Prostate gland (tissue), 2 donors: ENCODE measurements at regions not wholly inside any gene's neighbourhood (a gene's known extent, or its start where the extent isn't known, plus 50 kb on each side); places are given as distances from the start of the nearest gene placed in this dataset.
A peak's percentile ranks its signal among the peaks of the same experiment; 100 is the strongest.
"Not testable (repeated sequence)": the region's sequence is repeated elsewhere in the genome, so short reads cannot be mapped to it uniquely, and the experiment has no call there.

Source experiments
- DNase-seq: peaks from one replicate; pipeline ENCODE4 v3.0.0-alpha.2; 2019; ENCODE audit warnings: low spot score
- H3K27ac ChIP-seq, 2 donors: fragments of 200-600 bp; sonication (generic); 2 replicates each; pipeline ENCODE4 v1.5.1; 2017 to 2019
- H3K27me3 ChIP-seq: fragments of 200-600 bp; sonication (generic); replicated peaks from 2 replicates; pipeline ENCODE4 v1.5.1; 2019; ENCODE audit not compliant: insufficient read depth
- H3K36me3 ChIP-seq, 2 donors: fragments of 200-600 bp; sonication (generic); 1 replicate in 1 of 2; 2 replicates in 1 of 2; pipeline versions ENCODE4 v1.5.1 to v1.8.1; 2017 to 2019
- H3K4me1 ChIP-seq: fragments of 200-600 bp; sonication (generic); replicated peaks from 2 replicates; pipeline ENCODE4 v1.5.1; 2019
- H3K4me3 ChIP-seq, 2 donors: fragments of 200-600 bp; sonication (generic); 2 replicates each; pipeline ENCODE4 v1.5.1; 2017 to 2019
- H3K9me3 ChIP-seq: fragments of 200-600 bp; sonication (generic); 2 replicates; pipeline ENCODE4 v1.5.1; 2017
- POLR2A ChIP-seq: fragments of 450-650 bp; IDR thresholded peaks from one replicate; pipeline ENCODE4 v1.6.1; 2016; ENCODE audit warnings: antibody characterized with exemption, mild to moderate bottlenecking
- POLR2AphosphoS5 ChIP-seq: sonication (generic); formaldehyde crosslinking; IDR thresholded peaks from one replicate; pipeline ENCODE4 v1.6.1; 2017; ENCODE audit warnings: antibody characterized with exemption
- WGBS: methylation state at CpG from one replicate; pipeline ENCODE4 v1.1.5; 2018; 5-methylcytosine and 5-hydroxymethylcytosine counted together
- intact Hi-C: fragments of 100-400 bp; cut with DNase I; formaldehyde crosslinking; loops from one replicate; pipeline ENCODE4 v1.14.2; 2022
- TF ChIP-seq, protein P1 (sequence below), 4 experiments: fragments of 200-600 bp in 2 of 4; fragments of 450-650 bp in 2 of 4; sonication (generic) in 2 of 4; IDR thresholded peaks; 1 replicate in 3 of 4; 2 replicates in 1 of 4; pipeline ENCODE4 v1.5.1; 2016 to 2019; ENCODE audit warnings: antibody characterized with exemption in 4 of 4, mild to moderate bottlenecking in 2 of 4, moderate library complexity in 2 of 4

DNA sequence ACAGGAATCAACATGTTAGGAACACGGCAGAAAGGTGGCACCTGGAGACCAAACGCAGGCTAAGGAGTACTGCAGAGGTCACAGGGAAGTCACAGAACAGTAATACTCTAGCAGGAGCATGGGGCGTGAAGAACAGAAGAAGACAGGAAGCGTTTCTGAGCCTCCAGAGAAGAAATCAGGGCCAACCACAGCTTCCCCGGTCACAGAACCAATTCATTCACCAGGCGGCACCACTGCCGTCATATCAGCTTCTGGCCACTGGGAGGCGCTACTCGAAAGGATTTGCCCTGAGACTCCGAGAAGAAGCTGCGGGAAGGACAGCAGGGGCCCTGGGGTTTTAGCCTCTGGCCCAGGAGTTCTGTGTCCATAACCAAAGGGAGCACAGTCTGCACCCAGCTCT lies 78.0 kb upstream of the DRD5 start:
- Histone ChIP-seq H3K4me1 (no peaks in the 10 kb centered on the region), H3K27ac (no peak overlapping the region), H3K9me3 (no peaks in the 10 kb centered on the region), H3K27me3 (no peaks in the 10 kb centered on the region), H3K36me3 (no peaks in the 10 kb centered on the region), H3K4me3 (no peak overlapping the region)
- TF ChIP-seq POLR2A = no peak
- TF ChIP-seq POLR2AphosphoS5 = no peak
- TF ChIP-seq, protein P1, sequence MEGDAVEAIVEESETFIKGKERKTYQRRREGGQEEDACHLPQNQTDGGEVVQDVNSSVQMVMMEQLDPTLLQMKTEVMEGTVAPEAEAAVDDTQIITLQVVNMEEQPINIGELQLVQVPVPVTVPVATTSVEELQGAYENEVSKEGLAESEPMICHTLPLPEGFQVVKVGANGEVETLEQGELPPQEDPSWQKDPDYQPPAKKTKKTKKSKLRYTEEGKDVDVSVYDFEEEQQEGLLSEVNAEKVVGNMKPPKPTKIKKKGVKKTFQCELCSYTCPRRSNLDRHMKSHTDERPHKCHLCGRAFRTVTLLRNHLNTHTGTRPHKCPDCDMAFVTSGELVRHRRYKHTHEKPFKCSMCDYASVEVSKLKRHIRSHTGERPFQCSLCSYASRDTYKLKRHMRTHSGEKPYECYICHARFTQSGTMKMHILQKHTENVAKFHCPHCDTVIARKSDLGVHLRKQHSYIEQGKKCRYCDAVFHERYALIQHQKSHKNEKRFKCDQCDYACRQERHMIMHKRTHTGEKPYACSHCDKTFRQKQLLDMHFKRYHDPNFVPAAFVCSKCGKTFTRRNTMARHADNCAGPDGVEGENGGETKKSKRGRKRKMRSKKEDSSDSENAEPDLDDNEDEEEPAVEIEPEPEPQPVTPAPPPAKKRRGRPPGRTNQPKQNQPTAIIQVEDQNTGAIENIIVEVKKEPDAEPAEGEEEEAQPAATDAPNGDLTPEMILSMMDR (IDR thresholded peaks at IDR 0.05) = peak in 3 of 4 experiments; percentile 26 to 53 (median 47)
- WGBS = 13% methylated on average over 11 of the region's 11 CpGs
- intact Hi-C loops = loop anchor here (10.0 kb wide), 1 partner anchor 311 kb away; no protein-coding TSS in a partner anchor
- DNase-seq = peak; percentile 15

DNA sequence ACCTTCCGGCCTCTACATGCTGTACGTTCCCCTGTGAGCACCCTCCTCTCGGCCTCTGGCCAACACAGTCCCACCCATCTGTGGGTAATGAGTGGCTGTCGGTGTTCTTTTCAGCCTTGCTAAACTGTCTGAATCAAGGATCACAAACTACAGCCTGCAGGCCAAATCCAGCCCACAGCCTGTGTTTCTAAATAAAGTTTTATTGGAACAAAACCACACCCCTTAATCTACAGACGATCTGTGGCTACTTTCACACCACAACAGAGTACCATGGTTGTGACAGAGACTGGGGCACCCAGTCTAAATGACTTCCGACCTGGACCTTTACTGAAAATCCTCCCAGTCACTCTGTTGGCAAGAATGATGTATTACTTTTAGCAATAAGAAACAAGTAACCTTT lies 77.3 kb upstream of the DRD5 start:
- WGBS = 89% methylated on average over 6 of the region's 6 CpGs
- intact Hi-C loops = loop anchor here (10.0 kb wide), 1 partner anchor 311 kb away; no protein-coding TSS in a partner anchor
- not testable (repeated sequence) for H3K9me3 ChIP-seq, DNase-seq, H3K4me1 ChIP-seq, H3K4me3 ChIP-seq, H3K27ac ChIP-seq, H3K36me3 ChIP-seq, H3K27me3 ChIP-seq

GRCh38 chr4:9704551-9705332 lies 76.7 kb upstream of the DRD5 start:
- 87% methylated on average over 13 of the region's 13 CpGs for WGBS
- no peaks in the 10 kb centered on the region for H3K9me3 ChIP-seq
- no peak for DNase-seq
- no peaks in the 10 kb centered on the region for H3K36me3 ChIP-seq
- no peaks in the 10 kb centered on the region for H3K4me1 ChIP-seq
- no peak overlapping the region for H3K4me3 ChIP-seq
- intact Hi-C loops = loop anchor here (10.0 kb wide), 1 partner anchor 310 kb away; no protein-coding TSS in a partner anchor
- H3K27ac ChIP-seq = no peak overlapping the region
- TF ChIP-seq, protein P1 (IDR thresholded peaks at IDR 0.05) = no peak
- TF ChIP-seq POLR2AphosphoS5 (no peak), POLR2A (no peak)
- no peaks in the 10 kb centered on the region for H3K27me3 ChIP-seq

- H3K27ac ChIP-seq, H3K27me3 ChIP-seq, H3K4me1 ChIP-seq, H3K4me3 ChIP-seq, H3K36me3 ChIP-seq, H3K9me3 ChIP-seq: not testable (repeated sequence)
- 39% methylated on average over 10 of the region's 10 CpGs for WGBS
- intact Hi-C loops = loop anchor here (10.0 kb wide), 1 partner anchor 308 kb away; no protein-coding TSS in a partner anchor
- peak; percentile 41 for DNase-seq
Measured at GRCh38 chr4:9707281-9707680, 74.2 kb upstream of the DRD5 start.

DNA sequence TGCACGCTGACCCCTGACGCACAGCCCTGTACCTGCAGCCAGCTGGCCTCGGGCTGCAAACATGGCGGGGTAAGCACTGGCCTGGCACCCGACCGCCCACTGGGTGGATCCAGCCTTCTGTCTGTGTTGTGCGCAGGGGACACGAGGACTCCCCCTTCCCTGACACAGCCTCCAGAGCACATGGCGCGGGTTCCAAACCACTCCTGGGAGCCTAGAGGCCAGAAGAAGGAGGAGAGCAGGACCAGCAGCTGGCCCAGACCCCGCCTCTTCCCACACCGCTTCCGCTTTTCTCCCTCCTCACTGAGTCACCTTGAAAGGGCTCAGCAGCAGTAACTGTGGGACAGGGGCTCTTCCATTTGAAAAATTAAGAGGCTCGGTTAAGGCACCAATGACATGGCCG lies 73.5 kb upstream of the DRD5 start:
- intact Hi-C loops = loop anchor here (10.0 kb wide), 1 partner anchor 307 kb away; no protein-coding TSS in a partner anchor

DNA sequence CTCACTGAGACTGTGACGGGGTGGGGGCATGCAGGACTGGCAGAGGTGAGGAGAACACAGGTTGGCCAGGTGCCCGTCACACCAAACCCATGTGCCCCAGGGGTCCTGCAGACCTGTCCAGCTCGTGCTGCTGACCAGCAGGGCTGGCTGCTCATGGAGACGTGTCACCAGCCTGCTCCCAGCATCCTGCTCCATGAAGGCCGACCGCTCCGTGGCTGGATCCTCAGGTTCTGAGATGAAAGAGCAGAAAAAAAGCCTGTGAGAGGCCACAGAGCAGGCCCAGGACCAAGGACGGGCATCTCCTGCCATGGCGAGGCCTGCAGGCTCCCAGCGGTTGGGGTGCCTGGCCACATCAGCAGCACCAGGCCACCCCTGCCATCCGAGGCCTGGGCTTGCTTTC lies 71.7 kb upstream of the DRD5 start:
- Histone ChIP-seq H3K27ac (no peak overlapping the region), H3K4me3 (no peak overlapping the region), H3K27me3 (no peaks in the 10 kb centered on the region), H3K36me3 (no peaks in the 10 kb centered on the region), H3K4me1 (no peaks in the 10 kb centered on the region), H3K9me3 (no peaks in the 10 kb centered on the region)
- intact Hi-C loops = loop anchor here (10.0 kb wide), 1 partner anchor 305 kb away; no protein-coding TSS in a partner anchor
- no peak for DNase-seq
- TF ChIP-seq POLR2A (no peak), POLR2AphosphoS5 (no peak)
- TF ChIP-seq, protein P1 (IDR thresholded peaks at IDR 0.05) = no peak
- 98% methylated on average over 10 of the region's 11 CpGs for WGBS

More for the DNA sequence above, 73.5 kb upstream of the DRD5 start:
- not testable (repeated sequence) for H3K4me3 ChIP-seq, H3K9me3 ChIP-seq, H3K27me3 ChIP-seq, DNase-seq, H3K36me3 ChIP-seq, H3K4me1 ChIP-seq, H3K27ac ChIP-seq
- 91% methylated on average over 11 of the region's 15 CpGs for WGBS

DNA sequence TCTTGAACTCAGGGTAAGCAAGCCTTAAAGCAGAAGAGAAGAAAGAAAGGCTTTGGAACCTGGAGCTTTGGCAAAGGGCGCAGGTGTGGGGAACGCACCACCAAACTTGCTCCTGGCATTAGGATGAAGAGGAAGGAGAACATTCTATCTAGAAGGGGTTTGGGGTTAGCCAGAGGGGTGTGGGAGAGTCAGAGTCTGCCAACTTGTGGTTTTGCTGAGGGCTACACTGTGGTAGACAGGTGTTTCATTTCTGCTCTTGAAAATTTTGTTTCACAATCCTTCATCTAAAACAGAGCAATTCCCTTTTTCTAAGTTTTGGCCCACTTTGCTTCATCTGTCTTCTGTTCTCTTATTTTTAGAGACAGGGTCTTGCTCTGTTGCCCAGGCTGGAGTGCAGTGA lies 66.2 kb upstream of the DRD5 start:
- H3K27me3 ChIP-seq, H3K9me3 ChIP-seq, H3K36me3 ChIP-seq, DNase-seq, H3K27ac ChIP-seq, intact Hi-C loops, H3K4me1 ChIP-seq, H3K4me3 ChIP-seq: not testable (repeated sequence)
- 86% methylated on average over 2 of the region's 2 CpGs for WGBS
